ENCODE measurements at regions not wholly inside any gene's neighbourhood (a gene's known extent, or its start where the extent isn't known, plus 50 kb on each side); places are given as distances from the start of the nearest gene placed in this dataset.
"Not testable (repeated sequence)": the region's sequence is repeated elsewhere in the genome, so short reads cannot be mapped to it uniquely, and the experiment has no call there.

GRCh38 chr10:29826221-29826620 lies 191.4 kb upstream of the SVIL start:
- no peak for DNase-seq (ENCODE audit: low spot score)

- no peak for DNase-seq (ENCODE audit: low spot score)
Measured at GRCh38 chr10:29823553-29824080, 188.8 kb upstream of the SVIL start.

GRCh38 chr10:29820890-29821461 lies 186.2 kb upstream of the SVIL start:
- DNase-seq (ENCODE audit: low spot score), result peak; percentile 29

GRCh38 chr10:29816801-29817558 lies 182.2 kb upstream of the SVIL start:
- DNase-seq (ENCODE audit: low spot score), result no peak

- DNase-seq (ENCODE audit: low spot score), result no peak
Measured at GRCh38 chr10:29815572-29815971, 180.8 kb upstream of the SVIL start.

- DNase-seq (ENCODE audit: low spot score), result peak; percentile 92
Measured at GRCh38 chr10:29811751-29812427, 177.1 kb upstream of the SVIL start.

- no peak for DNase-seq (ENCODE audit: low spot score)
Measured at GRCh38 chr10:29810816-29811215, 176.0 kb upstream of the SVIL start.

GRCh38 chr10:29810231-29810630 lies 175.5 kb upstream of the SVIL start:
- not testable (repeated sequence) for DNase-seq (ENCODE audit: low spot score)

- no peak for DNase-seq (ENCODE audit: low spot score)
Measured at GRCh38 chr10:29809383-29809782, 174.6 kb upstream of the SVIL start.

GRCh38 chr10:29807163-29807806 lies 172.5 kb upstream of the SVIL start:
- peak; percentile 77 for DNase-seq (ENCODE audit: low spot score)

- DNase-seq (ENCODE audit: low spot score), result no peak
Measured at GRCh38 chr10:29806350-29806788, 171.6 kb upstream of the SVIL start.

- no peak for DNase-seq (ENCODE audit: low spot score)
Measured at GRCh38 chr10:29805134-29805723, 170.5 kb upstream of the SVIL start.

- DNase-seq (ENCODE audit: low spot score), result peak; percentile 75
Measured at GRCh38 chr10:29804025-29804852, 169.5 kb upstream of the SVIL start.

- DNase-seq (ENCODE audit: low spot score), result no peak
Measured at GRCh38 chr10:29802171-29802570, 167.4 kb upstream of the SVIL start.

GRCh38 chr10:29798921-29799690 lies 164.3 kb upstream of the SVIL start:
- DNase-seq (ENCODE audit: low spot score), result peak; percentile 47

- no peak for DNase-seq (ENCODE audit: low spot score)
Measured at GRCh38 chr10:29797616-29798015, 162.8 kb upstream of the SVIL start.

GRCh38 chr10:29795850-29796249 lies 161.1 kb upstream of the SVIL start:
- peak; percentile 70 for DNase-seq (ENCODE audit: low spot score)

GRCh38 chr10:29794776-29795611 lies 160.2 kb upstream of the SVIL start:
- no peak for DNase-seq (ENCODE audit: low spot score)

- no peak for DNase-seq (ENCODE audit: low spot score)
Measured at GRCh38 chr10:29791773-29792172, 157.0 kb upstream of the SVIL start.
